Neural progenitor cell (in vitro differentiated cells): ENCODE measurements at regions not wholly inside any gene's neighbourhood (a gene's known extent, or its start where the extent isn't known, plus 50 kb on each side); places are given as distances from the start of the nearest gene placed in this dataset.
"Not testable (repeated sequence)": the region's sequence is repeated elsewhere in the genome, so short reads cannot be mapped to it uniquely, and the experiment has no call there.

Experiments used
- CTCF ChIP-seq: fragments of 200-600 bp; sonication (generic); IDR thresholded peaks from 2 replicates; pipeline ENCODE4 v1.5.1; 2017; ENCODE audit warnings: antibody characterized with exemption, mild to moderate bottlenecking
- EZH2 ChIP-seq: fragments of 200-600 bp; sonication (generic); IDR thresholded peaks from 2 replicates; pipeline ENCODE4 v1.6.1; 2017; ENCODE audit warnings: antibody characterized with exemption, mild to moderate bottlenecking, moderate library complexity
- EZH2phosphoT487 ChIP-seq: fragments of 200-600 bp; sonication (generic); IDR thresholded peaks from 2 replicates; pipeline ENCODE4 v1.6.1; 2017; ENCODE audit warnings: antibody characterized with exemption

- TF ChIP-seq EZH2, CTCF, EZH2phosphoT487: not testable (repeated sequence)
These were observed 816.1 kb downstream of the FOXD4L5 start for GRCh38 chr9:64468943-64469342.
